ENCODE measurements at regions not wholly inside any gene's neighbourhood (a gene's known extent, or its start where the extent isn't known, plus 50 kb on each side); places are given as distances from the start of the nearest gene placed in this dataset.

DNA sequence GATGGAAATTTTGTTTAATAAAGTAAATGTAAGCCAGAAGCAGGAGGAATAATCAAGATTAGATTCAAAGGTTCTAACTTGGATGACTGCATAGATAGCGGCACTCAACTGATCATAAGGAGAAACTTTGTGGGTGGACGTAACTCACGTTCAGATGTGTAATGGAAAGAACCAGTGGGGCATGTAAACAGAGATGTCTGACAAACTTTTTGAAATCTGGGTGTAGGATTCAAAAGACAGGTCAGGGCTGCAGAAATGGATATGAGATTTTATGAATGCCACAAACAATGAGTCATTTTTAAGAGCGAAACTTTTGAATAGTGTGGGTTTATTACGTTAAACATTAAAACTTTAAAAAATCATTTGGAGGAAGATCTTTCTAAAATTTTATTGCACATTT lies 375.6 kb downstream of the GBA3 start:
- DNase-seq (ENCODE audit: extremely low read depth in 1 of 4, low spot score in 3 of 4) = no peak
- intact Hi-C loops (cut with micrococcal nuclease) (no loop called here), in situ Hi-C loops (cut with MboI) (no loop called here)
- H3K27ac ChIP-seq (ENCODE audit: extremely low read depth, low read depth, low read length) = no peak overlapping the region
- no peaks in the 10 kb centered on the region for H4K20me1 ChIP-seq (replicated peaks; ENCODE audit: control insufficient read depth, insufficient read depth, low read length)
- no peak overlapping the region for H3K4me2 ChIP-seq (ENCODE audit: insufficient read depth, low read length)
- H2AFZ ChIP-seq (ENCODE audit: low read depth, low read length) = no peak overlapping the region
- 32% methylated on average over 5 of the region's 5 CpGs for WGBS (ENCODE audit: insufficient coverage, low coverage, missing lambda C conversion rate)
- no peak overlapping the region for H3K9ac ChIP-seq (ENCODE audit: insufficient read depth in 1 of 2, low read depth in 2 of 2, low read length in 2 of 2)
- H3K79me2 ChIP-seq (ENCODE audit: control insufficient read depth, insufficient read depth, low read length) = no peaks in the 10 kb centered on the region
- H3K27me3 ChIP-seq (ENCODE audit: control insufficient read depth in 2 of 2, insufficient read depth in 2 of 2, low read length in 2 of 2) = no peaks in the 10 kb centered on the region
- no peak overlapping the region for H3K4me3 ChIP-seq
- H3K9me1 ChIP-seq (ENCODE audit: control insufficient read depth, insufficient read depth, low read length) = no peaks in the 10 kb centered on the region
- no peak for ATAC-seq
- POLR2A ChIA-PET = no interaction called here
- no TSS peak for BruUV-seq (replicated peaks)
- CTCF ChIA-PET (ENCODE audit: low intra/inter-chr PET ratio) = no interaction called here
- FAIRE-seq = no peak
- no peaks in the 10 kb centered on the region for H3K9me3 ChIP-seq (replicated peaks; ENCODE audit: control insufficient read depth, insufficient read depth, low read depth, low read length)
- peaks cover 7% of the 10 kb centered on the region; the same call in 1 of the 3 replicates for H3K36me3 ChIP-seq (ENCODE audit: control insufficient read depth, insufficient read depth, low read length)
- H3K4me1 ChIP-seq (replicated peaks in 1 of 2; ENCODE audit: control insufficient read depth in 2 of 2, insufficient read depth in 2 of 2, low read length in 2 of 2) = no peaks in the 10 kb centered on the region
- TF ChIP-seq TAF9B (IDR thresholded peaks at IDR 0.05; ENCODE audit: partially characterized antibody) (no peak), UBTF (IDR thresholded peaks at IDR 0.05; ENCODE audit: borderline replicate concordance in 1 of 2, low read depth in 2 of 2, low read length in 2 of 2) (no peak), ZFP30 (CRISPR knock-in tag; IDR thresholded peaks at IDR 0.05; ENCODE audit: borderline replicate concordance) (no peak), MGA (IDR thresholded peaks at IDR 0.05) (no peak)
- TF ChIP-seq, protein P1, sequence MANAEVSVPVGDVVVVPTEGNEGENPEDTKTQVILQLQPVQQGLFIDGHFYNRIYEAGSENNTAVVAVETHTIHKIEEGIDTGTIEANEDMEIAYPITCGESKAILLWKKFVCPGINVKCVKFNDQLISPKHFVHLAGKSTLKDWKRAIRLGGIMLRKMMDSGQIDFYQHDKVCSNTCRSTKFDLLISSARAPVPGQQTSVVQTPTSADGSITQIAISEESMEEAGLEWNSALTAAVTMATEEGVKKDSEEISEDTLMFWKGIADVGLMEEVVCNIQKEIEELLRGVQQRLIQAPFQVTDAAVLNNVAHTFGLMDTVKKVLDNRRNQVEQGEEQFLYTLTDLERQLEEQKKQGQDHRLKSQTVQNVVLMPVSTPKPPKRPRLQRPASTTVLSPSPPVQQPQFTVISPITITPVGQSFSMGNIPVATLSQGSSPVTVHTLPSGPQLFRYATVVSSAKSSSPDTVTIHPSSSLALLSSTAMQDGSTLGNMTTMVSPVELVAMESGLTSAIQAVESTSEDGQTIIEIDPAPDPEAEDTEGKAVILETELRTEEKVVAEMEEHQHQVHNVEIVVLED (CRISPR knock-in tag; IDR thresholded peaks at IDR 0.05) = no peak

All from K562 (cell line).